OCI-LY1 (cell line): ENCODE measurements at regions not wholly inside any gene's neighbourhood (a gene's known extent, or its start where the extent isn't known, plus 50 kb on each side); places are given as distances from the start of the nearest gene placed in this dataset.

Experiments
- H2AFZ ChIP-seq: fragments of 200-600 bp; sonication (generic), shearing (Covaris generic); 2 replicates; pipeline ENCODE4 v1.6.0; 2014; ENCODE audit warnings: antibody characterized with exemption, mild to moderate bottlenecking, low read length
- H3F3A ChIP-seq: fragments of 200-600 bp; sonication (generic), shearing (Covaris generic); 2 replicates; pipeline ENCODE4 v1.6.0; 2014; ENCODE audit warnings: mild to moderate bottlenecking, antibody characterized with exemption, low read length, moderate library complexity; ENCODE audit not compliant: insufficient read depth
- H3K27ac ChIP-seq: fragments of 200-600 bp; sonication (generic); 2 replicates; pipeline ENCODE4 v1.5.1; 2014; ENCODE audit warnings: low read length, mixed run types, mild to moderate bottlenecking, low read depth; ENCODE audit not compliant: poor library complexity, severe bottlenecking
- H3K27me3 ChIP-seq: fragments of 200-600 bp; sonication (generic); 2 replicates; pipeline ENCODE4 v1.6.0; 2014; ENCODE audit warnings: antibody characterized with exemption, mild to moderate bottlenecking, low read length, moderate library complexity; ENCODE audit not compliant: insufficient read depth
- H3K36me3 ChIP-seq: fragments of 200-600 bp; sonication (generic); 2 replicates; pipeline ENCODE4 v1.6.1; 2014; ENCODE audit warnings: mild to moderate bottlenecking, antibody characterized with exemption, low read length, moderate library complexity, mixed read lengths; ENCODE audit not compliant: insufficient read depth
- H3K4me1 ChIP-seq: fragments of 200-600 bp; sonication (generic); 2 replicates; pipeline ENCODE4 v1.5.1; 2014; ENCODE audit warnings: mild to moderate bottlenecking, low read length, moderate library complexity; ENCODE audit not compliant: insufficient read depth, severe bottlenecking
- H3K4me2 ChIP-seq: fragments of 200-600 bp; sonication (generic), shearing (Covaris generic); 2 replicates; pipeline ENCODE4 v1.6.1; 2014; ENCODE audit warnings: low read length
- H3K4me3 ChIP-seq: fragments of 200-600 bp; sonication (generic); 2 replicates; pipeline ENCODE4 v1.5.1; 2014; ENCODE audit warnings: low read length, low read depth, mild to moderate bottlenecking, mixed read lengths; ENCODE audit not compliant: poor library complexity, severe bottlenecking
- H3K79me2 ChIP-seq: fragments of 200-600 bp; shearing (Covaris generic); 2 replicates; pipeline ENCODE4 v1.6.1; 2016; ENCODE audit warnings: mixed run types, low read length, mixed read lengths; ENCODE audit not compliant: insufficient read depth
- H3K9ac ChIP-seq: fragments of 200-600 bp; sonication (generic), shearing (Covaris generic); 2 replicates; pipeline ENCODE4 v1.6.1; 2014; ENCODE audit warnings: mild to moderate bottlenecking, low read length, mixed read lengths
- H3K9me2 ChIP-seq: fragments of 200-600 bp; sonication (generic), shearing (Covaris generic); 2 replicates; pipeline ENCODE4 v1.6.1; 2014; ENCODE audit warnings: low read depth, mild to moderate bottlenecking, low read length, mixed read lengths
- H3K9me3 ChIP-seq: fragments of 200-600 bp; shearing (Covaris generic); 2 replicates; pipeline ENCODE4 v1.6.1; 2014; ENCODE audit warnings: low read length, mixed read lengths
- H4K20me1 ChIP-seq: fragments of 200-600 bp; sonication (generic), shearing (Covaris generic); 2 replicates; pipeline ENCODE4 v1.6.0; 2016; ENCODE audit warnings: mild to moderate bottlenecking, low read length; ENCODE audit not compliant: insufficient read depth
- CTCF ChIP-seq: fragments of 200-600 bp; sonication (generic), shearing (Covaris generic); IDR thresholded peaks from 2 replicates; pipeline ENCODE4 v1.5.1; 2017; ENCODE audit warnings: mild to moderate bottlenecking, antibody characterized with exemption, low read length, moderate library complexity, mixed read lengths
- EZH2 ChIP-seq: fragments of 200-600 bp; sonication (generic), shearing (Covaris generic); IDR thresholded peaks from 2 replicates; pipeline ENCODE4 v1.8.0; 2017; ENCODE audit warnings: borderline replicate concordance, mixed run types, mild to moderate bottlenecking, antibody characterized with exemption, low read length, moderate library complexity, mixed read lengths

GRCh38 chr3:103907567-103907966 is 1459.1 kb upstream of the ALCAM start:
- no peak overlapping the region for H3K9ac ChIP-seq
- H2AFZ ChIP-seq = no peak overlapping the region
- no peaks in the 10 kb centered on the region for H3K9me2 ChIP-seq
- H3K9me3 ChIP-seq = no peaks in the 10 kb centered on the region
- H3K27me3 ChIP-seq = no peaks in the 10 kb centered on the region
- no peak overlapping the region for H3K4me2 ChIP-seq
- no peak for TF ChIP-seq CTCF
- TF ChIP-seq EZH2 = no peak
- H3F3A ChIP-seq = no peaks in the 10 kb centered on the region
- H3K4me1 ChIP-seq = no peaks in the 10 kb centered on the region
- no peaks in the 10 kb centered on the region for H3K79me2 ChIP-seq
- no peak overlapping the region for H3K4me3 ChIP-seq
- H3K27ac ChIP-seq = no peak overlapping the region
- H4K20me1 ChIP-seq = no peaks in the 10 kb centered on the region
- no peaks in the 10 kb centered on the region for H3K36me3 ChIP-seq

- Histone ChIP-seq H3K9me3 (no peaks in the 10 kb centered on the region), H3K79me2 (no peaks in the 10 kb centered on the region), H3F3A (no peaks in the 10 kb centered on the region), H3K27me3 (no peaks in the 10 kb centered on the region), H3K9me2 (no peaks in the 10 kb centered on the region), H3K36me3 (no peaks in the 10 kb centered on the region), H3K4me3 (no peak overlapping the region), H2AFZ (no peak overlapping the region), H3K4me1 (no peaks in the 10 kb centered on the region), H4K20me1 (no peaks in the 10 kb centered on the region), H3K9ac (no peak overlapping the region), H3K27ac (no peak overlapping the region), H3K4me2 (no peak overlapping the region)
- no peak for TF ChIP-seq CTCF
- no peak for TF ChIP-seq EZH2
Measured at GRCh38 chr3:103909395-103909794, 1457.3 kb upstream of the ALCAM start.

DNA sequence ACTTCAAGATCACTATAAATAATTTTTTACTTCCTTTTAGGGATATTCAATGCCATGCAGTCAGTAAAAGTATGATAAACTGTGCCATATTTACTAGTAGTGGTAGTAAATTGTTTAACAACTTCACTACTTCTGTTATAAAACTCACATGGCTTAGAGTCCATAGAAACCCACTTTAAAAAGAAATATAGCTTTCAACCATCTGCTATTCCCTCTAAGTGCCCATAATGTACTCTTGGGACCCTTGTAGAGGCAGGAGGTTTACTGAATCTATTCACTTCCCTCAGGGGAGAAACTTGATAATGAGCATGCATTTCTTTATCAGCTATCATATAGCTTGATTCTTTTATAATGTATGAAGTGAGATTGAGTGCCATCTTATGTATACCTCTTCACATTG is 1448.4 kb upstream of the ALCAM start:
- Histone ChIP-seq H3K9ac (no peak overlapping the region), H3K9me2 (no peaks in the 10 kb centered on the region), H3K4me2 (no peak overlapping the region), H3K4me1 (no peaks in the 10 kb centered on the region), H3K27me3 (no peaks in the 10 kb centered on the region), H2AFZ (no peak overlapping the region), H3K4me3 (no peak overlapping the region), H3K27ac (no peak overlapping the region), H3K79me2 (no peaks in the 10 kb centered on the region), H3K9me3 (no peaks in the 10 kb centered on the region), H4K20me1 (no peaks in the 10 kb centered on the region), H3K36me3 (no peaks in the 10 kb centered on the region), H3F3A (no peaks in the 10 kb centered on the region)
- TF ChIP-seq EZH2 (no peak), CTCF (no peak)
